ENCODE measurements at regions not wholly inside any gene's neighbourhood (a gene's known extent, or its start where the extent isn't known, plus 50 kb on each side); places are given as distances from the start of the nearest gene placed in this dataset.

GRCh38 chr21:35366394-35367080, 317.4 kb upstream of the RUNX1 start:
- Histone ChIP-seq H3K4me2 (no peak overlapping the region), H3K4me1 (no peaks in the 10 kb centered on the region), H3K4me3 (no peak overlapping the region), H3K27ac (no peak overlapping the region), H3K9me3 (no peaks in the 10 kb centered on the region)
- no peak for TF ChIP-seq JUN (IDR thresholded peaks at IDR 0.05)
- TF ChIP-seq RCOR1 (IDR thresholded peaks at IDR 0.05; ENCODE audit: low read depth, low read length): no peak
- TF ChIP-seq ZSCAN20 (CRISPR knock-in tag; IDR thresholded peaks at IDR 0.05): no peak
- no peak for TF ChIP-seq RFX5 (IDR thresholded peaks at IDR 0.05)
- TF ChIP-seq NFE2L2 (conservative IDR thresholded peaks at IDR 0.05; ENCODE audit: low read length): no peak
- TF ChIP-seq RAD21 (conservative IDR thresholded peaks at IDR 0.05 in 1 of 2, IDR thresholded peaks at IDR 0.05 in 1 of 2): no peak
- no peak for TF ChIP-seq FOXS1 (CRISPR knock-in tag; IDR thresholded peaks at IDR 0.05)
- no peak for TF ChIP-seq CEBPB (IDR thresholded peaks at IDR 0.05)
- TF ChIP-seq GATA3 (IDR thresholded peaks at IDR 0.05; ENCODE audit: borderline replicate concordance): no peak
- TF ChIP-seq FOSB (CRISPR knock-in tag; IDR thresholded peaks at IDR 0.05): no peak
- no peak for TF ChIP-seq ZNF302 (CRISPR knock-in tag; IDR thresholded peaks at IDR 0.05)
- 54% methylated on average over 5 of the region's 5 CpGs for WGBS (ENCODE audit: missing lambda C conversion rate)
- FAIRE-seq: no peak
- POLR2A ChIA-PET: no interaction called here
- no peak for DNase-seq (ENCODE audit: low read depth in 1 of 2, low spot score in 1 of 2)
- CTCF ChIA-PET: interaction anchor here (0.9 kb wide), 1 partner anchor 601 kb away, joined by 3 read pairs; no protein-coding TSS in a partner anchor
- no peak for ATAC-seq

GRCh38 chr21:35363458-35363857, 314.4 kb upstream of the RUNX1 start:
- Histone ChIP-seq H3K4me2 (no peak overlapping the region), H3K4me1 (no peaks in the 10 kb centered on the region), H3K4me3 (no peak overlapping the region), H3K9me3 (no peaks in the 10 kb centered on the region), H3K27ac (no peak overlapping the region)
- DNase-seq (ENCODE audit: low read depth in 1 of 2, low spot score in 1 of 2) (no peak), FAIRE-seq (no peak), ATAC-seq (no peak)
- ChIA-PET POLR2A (no interaction called here), CTCF (no interaction called here)
- 32% methylated on average over 6 of the region's 6 CpGs for WGBS (ENCODE audit: missing lambda C conversion rate)
- TF ChIP-seq MYC (IDR thresholded peaks at IDR 0.05; ENCODE audit: borderline replicate concordance, low read length): no peak
- TF ChIP-seq POLR2A (IDR thresholded peaks at IDR 0.05; ENCODE audit: low read length): no peak
- no peak for TF ChIP-seq KDM5A (IDR thresholded peaks at IDR 0.05)
- TF ChIP-seq HDAC2 (IDR thresholded peaks at IDR 0.05): no peak
- no peak for TF ChIP-seq GATA3 (IDR thresholded peaks at IDR 0.05; ENCODE audit: borderline replicate concordance)
- TF ChIP-seq CHD2 (IDR thresholded peaks at IDR 0.05; ENCODE audit: low read length, partially characterized antibody): no peak
- TF ChIP-seq ZNF302 (CRISPR knock-in tag; IDR thresholded peaks at IDR 0.05): no peak
- no peak for TF ChIP-seq ESRRA (IDR thresholded peaks at IDR 0.05; ENCODE audit: borderline replicate concordance, low read length)
- no peak for TF ChIP-seq ATOH8 (CRISPR knock-in tag; IDR thresholded peaks at IDR 0.05; ENCODE audit: low read depth)
- no peak for TF ChIP-seq CBX2 (IDR thresholded peaks at IDR 0.05; ENCODE audit: borderline replicate concordance, low read depth)
- no peak for TF ChIP-seq ELK1 (IDR thresholded peaks at IDR 0.05; ENCODE audit: low read depth, low read length)
- TF ChIP-seq SREBF2 (IDR thresholded peaks at IDR 0.05): no peak
- TF ChIP-seq HMGXB4 (CRISPR knock-in tag; IDR thresholded peaks at IDR 0.05; ENCODE audit: borderline replicate concordance): no peak
- no peak for TF ChIP-seq TFCP2L1 (CRISPR knock-in tag; IDR thresholded peaks at IDR 0.05)

Data from A549 (cell line).